ENCODE measurements at regions not wholly inside any gene's neighbourhood (a gene's known extent, or its start where the extent isn't known, plus 50 kb on each side); places are given as distances from the start of the nearest gene placed in this dataset.

- DNase-seq (ENCODE audit: extremely low spot score), result no peak
- POLR2A ChIA-PET, result no interaction called here
- TF ChIP-seq CTCF (IDR thresholded peaks at IDR 0.05; ENCODE audit: control extremely low read depth, extremely low read depth, low read depth, missing control alignments), result no peak
- CTCF ChIA-PET, result interaction anchor here (1.3 to 4.4 kb wide), 7 partner anchors 7 to 499 kb away, joined by 3 to 26 read pairs (median 13); no protein-coding TSS in a partner anchor
Observed at GRCh38 chr3:107428051-107428858, 51.0 kb downstream of the CCDC54 start.

DNA sequence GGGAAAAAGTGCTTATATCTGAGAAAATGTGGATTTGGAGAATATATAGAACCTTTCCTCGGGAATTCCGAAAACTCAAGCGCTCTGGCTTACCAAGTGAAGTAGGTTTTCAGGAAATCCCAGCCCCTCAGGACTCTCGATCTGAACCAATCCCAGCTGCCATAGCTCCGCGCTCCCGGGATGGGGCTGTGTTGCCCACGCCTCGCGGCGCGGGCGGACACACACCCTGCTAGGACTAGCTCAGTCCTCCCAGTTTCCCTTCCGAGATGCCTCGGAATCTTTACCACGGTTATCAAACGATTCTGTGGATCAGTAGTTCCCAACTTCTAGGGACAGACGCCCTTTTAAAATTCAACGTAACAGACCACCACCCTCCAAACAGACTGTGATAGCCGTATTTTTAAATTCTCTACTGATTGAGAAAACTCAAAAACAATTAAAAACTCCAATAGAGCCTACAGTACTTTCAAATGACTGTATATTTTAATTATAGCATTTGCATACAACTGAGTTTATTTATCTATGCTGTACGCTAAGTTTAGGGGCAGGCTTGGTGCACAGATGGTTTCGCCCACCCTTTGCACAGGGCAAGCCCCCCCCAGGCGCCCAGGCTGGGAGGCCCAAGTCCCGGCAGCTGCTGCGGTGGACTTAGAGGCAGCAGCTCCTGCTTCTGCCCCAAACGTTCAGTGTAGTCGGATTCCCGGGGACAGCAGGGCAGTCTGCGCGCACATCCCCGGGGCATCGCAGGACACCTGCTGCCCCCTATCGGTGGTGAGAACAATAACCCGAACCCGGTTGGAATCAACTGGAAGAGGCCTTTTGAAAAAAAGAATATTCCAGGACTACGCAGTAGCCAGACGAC is 52.3 kb downstream of the CCDC54 start:
- peak; percentile 80 for DNase-seq (ENCODE audit: extremely low spot score)
- TF ChIP-seq CTCF (IDR thresholded peaks at IDR 0.05; ENCODE audit: control extremely low read depth, extremely low read depth, low read depth, missing control alignments), result peak; percentile 80
- POLR2A ChIA-PET, result no interaction called here
- CTCF ChIA-PET, result interaction anchor here (0.6 to 4.4 kb wide), 13 partner anchors 9 to 498 kb away, joined by 3 to 26 read pairs (median 4); partner anchors contain the start of gene CCDC54

DNA sequence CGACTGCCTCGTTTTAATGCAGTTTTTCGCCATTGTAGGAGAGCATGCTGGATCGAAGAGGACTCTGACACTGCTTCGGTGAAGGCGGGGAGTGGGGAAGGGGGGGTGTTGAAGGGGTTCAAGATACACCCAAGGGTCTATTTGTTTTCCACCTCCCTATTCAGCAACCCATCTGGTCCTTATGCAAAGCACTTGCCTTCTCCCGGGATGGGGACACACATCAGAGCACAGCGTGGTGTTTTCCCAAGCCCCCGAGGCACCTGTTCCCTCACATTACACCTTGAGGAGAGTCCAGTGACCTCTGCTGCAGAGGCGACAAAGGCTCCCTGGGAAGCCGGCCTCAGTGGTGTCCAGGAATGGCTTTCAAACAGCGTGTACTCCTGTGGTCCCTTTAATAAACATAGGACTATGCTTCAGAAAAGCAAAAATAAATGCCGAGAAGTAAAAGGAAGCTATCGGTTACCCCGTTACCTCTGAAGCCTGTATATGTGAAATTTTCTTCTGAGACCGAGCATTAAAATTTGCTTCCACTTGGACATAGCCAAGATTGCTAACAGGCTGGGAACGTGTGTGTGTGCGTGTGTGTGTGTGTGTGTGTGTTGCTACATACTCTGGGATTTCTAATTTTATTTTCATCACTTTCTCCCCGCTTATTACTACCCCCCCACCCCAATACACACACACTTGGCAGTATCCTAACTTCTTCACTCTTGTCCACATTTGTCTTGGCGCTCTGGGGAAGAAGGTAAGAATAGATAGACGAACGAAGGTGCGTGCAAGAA is 53.2 kb downstream of the CCDC54 start:
- ChIA-PET POLR2A (no interaction called here), CTCF (interaction anchor here (0.6 to 4.4 kb wide), 13 partner anchors 8 to 197 kb away, joined by 3 to 26 read pairs (median 3); partner anchors contain the start of gene CCDC54)
- no peak for TF ChIP-seq CTCF (IDR thresholded peaks at IDR 0.05; ENCODE audit: control extremely low read depth, extremely low read depth, low read depth, missing control alignments)
- DNase-seq (ENCODE audit: extremely low spot score), result peak; percentile 14

DNA sequence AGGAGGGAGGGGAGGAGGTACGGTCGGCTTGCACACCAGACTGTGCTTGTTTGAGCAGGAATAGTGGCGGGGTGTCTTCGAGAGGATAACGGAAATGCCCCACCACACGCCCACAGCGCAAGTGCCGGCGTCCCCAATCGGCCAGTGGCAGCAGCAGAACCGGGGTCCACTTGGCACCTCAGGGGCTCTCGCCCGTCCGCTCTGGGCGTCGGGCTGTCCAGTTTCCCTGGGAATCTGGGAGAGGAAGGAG is 53.7 kb downstream of the CCDC54 start:
- DNase-seq (ENCODE audit: extremely low spot score), result no peak
- no peak for TF ChIP-seq CTCF (IDR thresholded peaks at IDR 0.05; ENCODE audit: control extremely low read depth, extremely low read depth, low read depth, missing control alignments)
- CTCF ChIA-PET, result interaction anchor here (0.6 to 4.4 kb wide), 8 partner anchors 8 to 197 kb away, joined by 3 to 26 read pairs (median 4); partner anchors contain the start of gene CCDC54
- POLR2A ChIA-PET, result no interaction called here

DNA sequence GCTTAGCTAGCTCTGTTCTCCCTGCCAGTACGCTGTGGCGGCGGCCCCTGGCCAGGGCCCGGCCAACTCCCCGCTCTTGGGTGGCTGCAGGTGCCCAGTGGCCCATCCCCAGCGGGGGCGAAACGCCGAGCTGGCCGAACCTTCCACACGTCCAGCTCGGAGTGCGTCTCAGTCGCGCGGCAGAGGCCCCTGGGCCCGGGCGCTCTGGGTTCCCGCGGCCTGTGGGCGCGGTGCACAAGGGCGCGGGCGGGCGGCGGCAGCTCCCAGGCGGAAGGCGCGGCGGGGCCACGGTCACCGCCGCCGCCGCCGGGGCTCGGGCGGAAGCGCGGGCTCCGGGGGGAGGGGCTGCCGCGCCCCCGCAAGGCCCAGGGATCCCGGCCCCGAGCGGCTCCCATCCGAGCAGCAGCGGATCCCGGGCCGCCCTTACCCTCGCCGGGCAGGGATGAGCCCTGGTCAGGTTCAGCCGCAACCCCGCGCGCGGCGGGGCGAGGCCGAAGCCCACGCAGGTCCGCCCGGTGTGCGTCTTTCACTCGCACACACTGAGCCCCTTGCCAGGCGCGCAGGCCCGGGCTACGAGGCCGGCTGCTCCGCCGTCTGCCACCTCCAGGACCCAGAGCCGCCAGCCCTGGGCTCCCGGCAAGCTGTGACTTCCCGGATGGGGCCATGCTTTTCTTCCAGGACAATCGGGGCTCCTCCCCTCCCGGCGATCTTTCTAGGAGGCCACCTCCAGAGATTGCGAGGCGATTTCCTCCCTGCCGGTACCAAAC is 54.2 kb downstream of the CCDC54 start:
- TF ChIP-seq CTCF (IDR thresholded peaks at IDR 0.05; ENCODE audit: control extremely low read depth, extremely low read depth, low read depth, missing control alignments), result no peak
- CTCF ChIA-PET, result interaction anchor here (0.7 to 4.4 kb wide), 7 partner anchors 9 to 195 kb away, joined by 3 to 26 read pairs (median 4); no protein-coding TSS in a partner anchor
- POLR2A ChIA-PET, result no interaction called here
- peak; percentile 58 for DNase-seq (ENCODE audit: extremely low spot score)
